Peyer's patch (tissue), 4 donors: ENCODE measurements at regions not wholly inside any gene's neighbourhood (a gene's known extent, or its start where the extent isn't known, plus 50 kb on each side); places are given as distances from the start of the nearest gene placed in this dataset.
"Not testable (repeated sequence)": the region's sequence is repeated elsewhere in the genome, so short reads cannot be mapped to it uniquely, and the experiment has no call there.

Experiments used
- DNase-seq, 3 donors: peaks; one replicate each; pipeline ENCODE4 v3.0.0-alpha.2; 2017 to 2019
- H3K27ac ChIP-seq, 4 donors: fragments of 200-600 bp; sonication (generic); one replicate each; pipeline ENCODE4 v1.5.1; 2016 to 2019
- H3K27me3 ChIP-seq, 2 donors: fragments of 200-600 bp; sonication (generic); one replicate each; pipeline ENCODE4 v1.5.1; 2019
- H3K36me3 ChIP-seq, 3 donors: fragments of 200-600 bp; sonication (generic); one replicate each; pipeline ENCODE4 v1.5.1; 2016 to 2019
- H3K4me1 ChIP-seq, 4 donors: fragments of 200-600 bp; sonication (generic); one replicate each; pipeline ENCODE4 v1.5.1; 2016 to 2019
- H3K4me3 ChIP-seq, 4 donors: fragments of 200-600 bp; sonication (generic); 1 replicate in 3 of 4; 2 replicates in 1 of 4; pipeline ENCODE4 v1.5.1; 2016 to 2019; ENCODE audit warnings: mild to moderate bottlenecking in 1 of 4
- H3K9me3 ChIP-seq, 4 donors: fragments of 200-600 bp; sonication (generic); one replicate each; pipeline ENCODE4 v1.5.1; 2016 to 2019; ENCODE audit warnings: mild to moderate bottlenecking in 1 of 4
- CTCF ChIP-seq, 6 experiments: fragments of 450-650 bp in 4 of 6; fragments of 200-600 bp in 2 of 6; sonication (generic) in 1 of 6; IDR thresholded peaks; one replicate each; pipeline ENCODE4 v1.5.1; 2017 to 2019; ENCODE audit warnings: antibody characterized with exemption in 6 of 6, mild to moderate bottlenecking in 3 of 6, moderate library complexity in 1 of 6
- POLR2A ChIP-seq, 2 donors: fragments of 450-650 bp; IDR thresholded peaks; one replicate each; pipeline ENCODE4 v1.5.1; 2017; ENCODE audit warnings: antibody characterized with exemption in 2 of 2, mild to moderate bottlenecking in 2 of 2, moderate library complexity in 2 of 2

DNA sequence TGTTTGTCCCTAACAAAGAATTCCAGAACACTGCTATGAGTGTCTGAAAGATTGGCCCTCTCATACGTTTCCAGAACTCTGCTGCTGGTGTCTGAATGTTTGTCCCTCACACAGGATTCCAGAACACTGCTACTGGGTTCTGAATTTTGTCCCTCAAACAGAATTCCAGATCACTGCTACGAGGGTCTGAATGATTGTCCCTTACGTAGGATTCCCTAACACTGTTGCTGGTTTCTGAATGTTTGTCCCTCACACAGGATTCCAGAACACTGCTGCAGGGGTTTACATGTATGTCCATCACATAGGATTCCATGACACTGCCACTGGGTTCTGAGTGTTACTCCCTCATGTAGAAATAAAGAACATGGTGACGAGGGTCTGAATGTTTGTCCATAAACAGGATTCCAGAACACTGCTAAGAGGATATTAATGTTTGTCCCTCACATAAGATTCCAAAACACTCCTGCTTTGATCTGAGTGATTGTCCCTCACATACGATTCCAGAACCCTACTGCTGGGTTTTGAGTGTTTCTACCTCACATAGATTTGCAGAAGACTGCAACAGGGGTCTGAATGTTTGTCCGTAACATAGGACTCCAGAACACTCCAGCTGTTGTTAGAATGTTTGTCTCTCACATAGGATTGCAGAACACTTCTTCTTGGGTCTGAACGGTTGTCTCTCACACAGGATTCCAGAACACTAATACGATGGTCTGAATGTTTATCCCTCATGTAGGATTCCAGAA is 214.4 kb downstream of the FOXD4L6 start:
- Histone ChIP-seq H3K36me3 (no peaks in the 10 kb centered on the region), H3K4me1 (no peaks in the 10 kb centered on the region), H3K4me3 (no peak overlapping the region), H3K9me3 (peaks cover 0 to 79% (median 34%) of the 10 kb centered on the region in 4 donors), H3K27ac (no peak overlapping the region), H3K27me3 (no peaks in the 10 kb centered on the region)
- no peak for DNase-seq
- TF ChIP-seq CTCF (IDR thresholded peaks at IDR 0.05) (no peak), POLR2A (IDR thresholded peaks at IDR 0.05) (no peak)

GRCh38 chr9:40913096-40913719 is 215.3 kb downstream of the FOXD4L6 start:
- H3K9me3 ChIP-seq = peaks cover 0 to 86% (median 37%) of the 10 kb centered on the region in 4 donors
- DNase-seq = no peak
- H3K27me3 ChIP-seq = no peaks in the 10 kb centered on the region
- no peaks in the 10 kb centered on the region for H3K4me1 ChIP-seq
- H3K27ac ChIP-seq = no peak overlapping the region
- H3K4me3 ChIP-seq = no peak overlapping the region
- no peaks in the 10 kb centered on the region for H3K36me3 ChIP-seq
- no peak for TF ChIP-seq POLR2A (IDR thresholded peaks at IDR 0.05)
- TF ChIP-seq CTCF (IDR thresholded peaks at IDR 0.05) = no peak

- not testable (repeated sequence) for H3K4me3 ChIP-seq, DNase-seq, H3K4me1 ChIP-seq, H3K27ac ChIP-seq, H3K27me3 ChIP-seq, H3K36me3 ChIP-seq
- peaks cover 0 to 92% (median 42%) of the 10 kb centered on the region in 4 donors for H3K9me3 ChIP-seq
Observed at GRCh38 chr9:40912679-40913078, 215.8 kb downstream of the FOXD4L6 start.

GRCh38 chr9:40911647-40912046 is 216.8 kb downstream of the FOXD4L6 start:
- no peaks in the 10 kb centered on the region for H3K27me3 ChIP-seq
- no peak overlapping the region for H3K27ac ChIP-seq
- DNase-seq = no peak
- TF ChIP-seq POLR2A (IDR thresholded peaks at IDR 0.05) = no peak
- no peak for TF ChIP-seq CTCF (IDR thresholded peaks at IDR 0.05)
- H3K9me3 ChIP-seq = peaks cover 0 to 99% (median 46%) of the 10 kb centered on the region in 4 donors
- no peaks in the 10 kb centered on the region for H3K36me3 ChIP-seq
- no peaks in the 10 kb centered on the region for H3K4me1 ChIP-seq
- H3K4me3 ChIP-seq = no peak overlapping the region

DNA sequence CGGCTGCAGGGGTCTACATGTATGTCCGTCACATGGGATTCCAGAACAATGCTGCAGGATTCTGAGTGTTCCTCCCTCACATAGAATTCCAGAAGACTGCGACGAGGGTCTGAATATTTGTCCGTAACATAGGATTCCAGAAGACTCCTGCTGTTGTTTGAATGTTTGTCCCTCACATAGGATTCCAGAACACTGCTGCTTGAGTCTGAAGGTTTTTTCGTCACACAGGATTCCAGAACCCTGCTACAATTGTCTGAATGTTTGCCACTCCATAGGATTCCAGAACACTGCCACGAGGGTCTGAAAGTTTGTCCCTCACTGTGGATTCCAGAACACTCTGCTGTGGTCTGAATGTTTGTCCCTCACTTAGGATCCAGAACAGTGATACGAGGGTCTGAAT is 217.5 kb downstream of the FOXD4L6 start:
- H3K27ac ChIP-seq, DNase-seq, H3K27me3 ChIP-seq, H3K4me3 ChIP-seq, H3K36me3 ChIP-seq, H3K4me1 ChIP-seq: not testable (repeated sequence)
- peaks cover 0 to 99% (median 46%) of the 10 kb centered on the region in 4 donors for H3K9me3 ChIP-seq

DNA sequence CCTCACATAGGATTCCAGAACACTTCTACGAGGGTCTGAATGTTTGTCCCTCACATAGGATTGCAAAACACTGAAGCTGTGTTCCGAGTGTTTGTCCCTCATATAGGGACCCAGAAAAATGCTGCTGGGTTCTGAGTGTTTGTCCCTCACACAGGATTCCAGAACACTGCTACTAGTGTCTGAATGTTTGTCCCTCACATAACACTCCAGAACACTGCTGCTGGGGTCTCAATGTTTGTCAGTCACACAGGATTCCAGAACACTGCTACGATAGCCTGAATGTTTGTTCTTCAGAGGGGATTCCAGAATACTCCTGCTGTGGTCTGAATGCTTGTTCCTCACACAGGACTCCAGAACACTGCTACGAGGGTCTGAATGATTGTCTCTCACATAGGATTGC is 218.7 kb downstream of the FOXD4L6 start:
- no peaks in the 10 kb centered on the region for H3K4me1 ChIP-seq
- H3K27me3 ChIP-seq = no peaks in the 10 kb centered on the region
- H3K4me3 ChIP-seq = no peak overlapping the region
- no peak for TF ChIP-seq CTCF (IDR thresholded peaks at IDR 0.05)
- no peak for TF ChIP-seq POLR2A (IDR thresholded peaks at IDR 0.05)
- DNase-seq = no peak
- H3K36me3 ChIP-seq = no peaks in the 10 kb centered on the region
- no peak overlapping the region for H3K27ac ChIP-seq
- peaks cover 0 to 99% (median 46%) of the 10 kb centered on the region in 4 donors for H3K9me3 ChIP-seq

DNA sequence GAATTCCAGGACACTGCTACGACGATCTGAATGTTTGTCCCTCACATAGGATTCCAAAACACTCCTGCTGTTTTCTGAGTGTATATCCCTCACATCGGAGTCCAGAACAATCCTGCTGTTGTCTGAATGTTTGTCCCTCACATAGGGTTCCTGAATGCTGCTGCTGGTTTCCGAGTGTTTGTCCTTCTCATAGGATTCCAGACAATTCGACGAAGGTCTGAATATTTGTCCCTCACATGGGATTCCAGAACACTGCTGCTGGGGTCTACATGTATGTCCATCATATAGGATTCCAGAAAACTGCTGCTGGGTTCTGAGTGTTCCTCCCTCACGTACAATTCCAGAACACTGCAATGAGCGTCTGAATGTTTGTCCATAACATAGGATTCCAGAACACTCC is 219.4 kb downstream of the FOXD4L6 start:
- not testable (repeated sequence) for H3K27me3 ChIP-seq, DNase-seq, H3K36me3 ChIP-seq, H3K4me1 ChIP-seq, H3K4me3 ChIP-seq, H3K27ac ChIP-seq
- H3K9me3 ChIP-seq = peaks cover 0 to 96% (median 43%) of the 10 kb centered on the region in 4 donors
